ENCODE measurements at regions not wholly inside any gene's neighbourhood (a gene's known extent, or its start where the extent isn't known, plus 50 kb on each side); places are given as distances from the start of the nearest gene placed in this dataset.

- H3K27ac ChIP-seq: no peak overlapping the region
- TF ChIP-seq, protein P1, sequence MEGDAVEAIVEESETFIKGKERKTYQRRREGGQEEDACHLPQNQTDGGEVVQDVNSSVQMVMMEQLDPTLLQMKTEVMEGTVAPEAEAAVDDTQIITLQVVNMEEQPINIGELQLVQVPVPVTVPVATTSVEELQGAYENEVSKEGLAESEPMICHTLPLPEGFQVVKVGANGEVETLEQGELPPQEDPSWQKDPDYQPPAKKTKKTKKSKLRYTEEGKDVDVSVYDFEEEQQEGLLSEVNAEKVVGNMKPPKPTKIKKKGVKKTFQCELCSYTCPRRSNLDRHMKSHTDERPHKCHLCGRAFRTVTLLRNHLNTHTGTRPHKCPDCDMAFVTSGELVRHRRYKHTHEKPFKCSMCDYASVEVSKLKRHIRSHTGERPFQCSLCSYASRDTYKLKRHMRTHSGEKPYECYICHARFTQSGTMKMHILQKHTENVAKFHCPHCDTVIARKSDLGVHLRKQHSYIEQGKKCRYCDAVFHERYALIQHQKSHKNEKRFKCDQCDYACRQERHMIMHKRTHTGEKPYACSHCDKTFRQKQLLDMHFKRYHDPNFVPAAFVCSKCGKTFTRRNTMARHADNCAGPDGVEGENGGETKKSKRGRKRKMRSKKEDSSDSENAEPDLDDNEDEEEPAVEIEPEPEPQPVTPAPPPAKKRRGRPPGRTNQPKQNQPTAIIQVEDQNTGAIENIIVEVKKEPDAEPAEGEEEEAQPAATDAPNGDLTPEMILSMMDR (conservative IDR thresholded peaks at IDR 0.05; ENCODE audit: low read depth): no peak
- POLR2A ChIA-PET (ENCODE audit: low non-redundant PET): no interaction called here
- CTCF ChIA-PET: interaction anchor here (0.6 to 1.1 kb wide), 2 partner anchors 11 to 118 kb away, joined by 3 read pairs; no protein-coding TSS in a partner anchor
- DNase-seq (ENCODE audit: low spot score): no peak
Observed at GRCh38 chr12:127560041-127560478, 706.9 kb upstream of the TMEM132C start.

DNA sequence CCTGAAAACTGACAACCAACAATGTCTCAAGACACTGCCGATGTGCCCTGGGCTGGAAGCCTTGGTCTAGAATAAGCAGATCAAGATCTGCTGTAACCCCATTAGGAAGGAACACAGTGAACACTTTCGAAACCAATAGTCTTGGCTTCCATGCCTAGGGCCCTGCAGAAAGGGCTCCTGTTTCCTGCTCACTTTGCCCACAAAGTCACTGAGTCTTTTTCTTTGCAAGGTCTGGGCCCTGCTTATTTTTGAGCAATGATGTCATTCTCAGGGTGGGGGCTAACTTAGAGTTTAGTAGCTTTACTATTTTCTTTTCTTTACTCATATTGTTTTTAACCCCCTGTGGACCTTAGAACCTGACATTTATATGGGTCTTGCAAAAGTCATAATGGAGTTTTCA, 704.2 kb upstream of the TMEM132C start:
- H3K27ac ChIP-seq: no peak overlapping the region
- POLR2A ChIA-PET (ENCODE audit: low non-redundant PET): no interaction called here
- CTCF ChIA-PET: no interaction called here
- no peak for DNase-seq (ENCODE audit: low spot score)
- TF ChIP-seq, protein P1 (conservative IDR thresholded peaks at IDR 0.05; ENCODE audit: low read depth): no peak

- DNase-seq (ENCODE audit: low spot score): no peak
- TF ChIP-seq, protein P1 (conservative IDR thresholded peaks at IDR 0.05; ENCODE audit: low read depth): no peak
- ChIA-PET POLR2A (ENCODE audit: low non-redundant PET) (no interaction called here), CTCF (no interaction called here)
- no peak overlapping the region for H3K27ac ChIP-seq
Observed at GRCh38 chr12:127565241-127565640, 701.7 kb upstream of the TMEM132C start.

DNA sequence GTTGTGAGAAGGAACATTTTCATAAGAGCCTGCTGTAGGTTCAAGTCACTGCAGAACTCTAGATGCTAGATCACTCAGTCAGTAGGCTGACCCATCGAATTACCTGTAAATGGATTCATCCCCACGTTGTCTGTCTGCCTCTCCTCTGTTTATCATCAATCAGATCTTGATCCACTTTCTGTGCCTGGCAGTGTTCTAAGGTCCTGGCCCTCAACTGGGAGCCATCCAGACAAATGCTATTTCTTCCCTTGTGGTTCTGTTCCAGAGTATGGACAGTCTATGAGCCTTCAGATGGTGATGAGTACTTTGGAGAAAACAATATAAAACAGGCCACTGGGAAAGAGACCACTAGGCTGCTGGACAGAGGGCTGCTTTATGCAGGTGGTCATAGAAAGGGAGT, 699.4 kb upstream of the TMEM132C start:
- TF ChIP-seq, protein P1 (conservative IDR thresholded peaks at IDR 0.05; ENCODE audit: low read depth): no peak
- H3K27ac ChIP-seq: no peak overlapping the region
- POLR2A ChIA-PET (ENCODE audit: low non-redundant PET): no interaction called here
- DNase-seq (ENCODE audit: low spot score): no peak
- CTCF ChIA-PET: no interaction called here

GRCh38 chr12:127570387-127570786, 696.6 kb upstream of the TMEM132C start:
- ChIA-PET CTCF (no interaction called here), POLR2A (ENCODE audit: low non-redundant PET) (no interaction called here)
- H3K27ac ChIP-seq: no peak overlapping the region
- TF ChIP-seq, protein P1 (conservative IDR thresholded peaks at IDR 0.05; ENCODE audit: low read depth): no peak
- DNase-seq (ENCODE audit: low spot score): no peak

DNA sequence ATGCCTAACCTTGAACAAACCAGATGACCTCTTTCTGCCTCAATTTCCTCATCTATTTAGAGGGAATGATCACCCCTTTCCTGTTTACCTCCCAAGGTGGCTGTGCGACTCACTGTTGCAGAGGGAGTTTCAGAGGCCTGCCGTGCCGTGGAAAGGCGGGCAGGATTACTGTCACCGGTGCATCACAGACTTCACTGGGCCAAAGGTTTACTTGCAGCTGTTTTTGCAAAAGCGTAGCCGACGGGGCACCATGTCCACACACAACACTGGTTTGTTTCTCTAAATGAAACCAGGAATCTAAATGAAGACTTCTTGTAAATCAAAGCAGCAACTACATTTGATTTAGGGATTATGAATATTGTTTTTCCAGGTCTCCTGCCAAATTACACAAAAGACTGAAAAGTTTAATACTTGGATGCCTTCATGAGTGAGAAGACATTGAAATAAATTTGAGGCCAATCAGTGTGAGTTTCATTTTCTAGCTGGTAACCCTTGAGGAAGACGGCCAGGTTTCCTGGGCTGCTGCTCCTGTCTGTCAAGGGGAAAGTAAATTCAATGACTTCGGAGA, 696.1 kb upstream of the TMEM132C start:
- no peak for DNase-seq (ENCODE audit: low spot score)
- TF ChIP-seq, protein P1 (conservative IDR thresholded peaks at IDR 0.05; ENCODE audit: low read depth): no peak
- ChIA-PET POLR2A (ENCODE audit: low non-redundant PET) (no interaction called here), CTCF (no interaction called here)
- no peak overlapping the region for H3K27ac ChIP-seq

All from RWPE1 (cell line).